ENCODE measurements at regions not wholly inside any gene's neighbourhood (a gene's known extent, or its start where the extent isn't known, plus 50 kb on each side); places are given as distances from the start of the nearest gene placed in this dataset.
A peak's percentile ranks its signal among the peaks of the same experiment; 100 is the strongest.

DNA sequence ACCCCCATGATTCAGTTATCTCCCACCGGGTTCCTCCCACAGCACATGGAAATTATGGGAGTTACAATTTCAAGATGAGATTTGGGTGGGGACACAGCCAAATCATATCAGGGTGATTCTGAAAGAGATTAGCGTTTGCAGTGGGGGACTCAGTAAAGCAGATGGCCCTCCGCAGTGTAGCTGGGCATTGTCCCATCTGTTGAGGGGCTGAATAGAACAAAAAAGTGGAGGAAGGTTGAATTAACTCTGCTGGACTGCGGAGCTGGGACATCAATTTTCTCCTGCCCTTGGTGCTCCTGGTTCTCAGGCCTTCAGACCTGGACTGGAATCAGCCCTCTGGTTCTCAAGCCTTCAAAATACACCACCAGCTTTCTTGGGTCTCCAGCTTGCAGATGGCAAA, 55.2 kb upstream of the CACNA1A start:
- ChIA-PET CTCF (no interaction called here), POLR2A (ENCODE audit: low non-redundant PET) (no interaction called here)
- no peak for DNase-seq (ENCODE audit: low spot score)
- H3K27ac ChIP-seq, result no peak overlapping the region
- TF ChIP-seq, protein P1, sequence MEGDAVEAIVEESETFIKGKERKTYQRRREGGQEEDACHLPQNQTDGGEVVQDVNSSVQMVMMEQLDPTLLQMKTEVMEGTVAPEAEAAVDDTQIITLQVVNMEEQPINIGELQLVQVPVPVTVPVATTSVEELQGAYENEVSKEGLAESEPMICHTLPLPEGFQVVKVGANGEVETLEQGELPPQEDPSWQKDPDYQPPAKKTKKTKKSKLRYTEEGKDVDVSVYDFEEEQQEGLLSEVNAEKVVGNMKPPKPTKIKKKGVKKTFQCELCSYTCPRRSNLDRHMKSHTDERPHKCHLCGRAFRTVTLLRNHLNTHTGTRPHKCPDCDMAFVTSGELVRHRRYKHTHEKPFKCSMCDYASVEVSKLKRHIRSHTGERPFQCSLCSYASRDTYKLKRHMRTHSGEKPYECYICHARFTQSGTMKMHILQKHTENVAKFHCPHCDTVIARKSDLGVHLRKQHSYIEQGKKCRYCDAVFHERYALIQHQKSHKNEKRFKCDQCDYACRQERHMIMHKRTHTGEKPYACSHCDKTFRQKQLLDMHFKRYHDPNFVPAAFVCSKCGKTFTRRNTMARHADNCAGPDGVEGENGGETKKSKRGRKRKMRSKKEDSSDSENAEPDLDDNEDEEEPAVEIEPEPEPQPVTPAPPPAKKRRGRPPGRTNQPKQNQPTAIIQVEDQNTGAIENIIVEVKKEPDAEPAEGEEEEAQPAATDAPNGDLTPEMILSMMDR (conservative IDR thresholded peaks at IDR 0.05; ENCODE audit: low read depth), result no peak

DNA sequence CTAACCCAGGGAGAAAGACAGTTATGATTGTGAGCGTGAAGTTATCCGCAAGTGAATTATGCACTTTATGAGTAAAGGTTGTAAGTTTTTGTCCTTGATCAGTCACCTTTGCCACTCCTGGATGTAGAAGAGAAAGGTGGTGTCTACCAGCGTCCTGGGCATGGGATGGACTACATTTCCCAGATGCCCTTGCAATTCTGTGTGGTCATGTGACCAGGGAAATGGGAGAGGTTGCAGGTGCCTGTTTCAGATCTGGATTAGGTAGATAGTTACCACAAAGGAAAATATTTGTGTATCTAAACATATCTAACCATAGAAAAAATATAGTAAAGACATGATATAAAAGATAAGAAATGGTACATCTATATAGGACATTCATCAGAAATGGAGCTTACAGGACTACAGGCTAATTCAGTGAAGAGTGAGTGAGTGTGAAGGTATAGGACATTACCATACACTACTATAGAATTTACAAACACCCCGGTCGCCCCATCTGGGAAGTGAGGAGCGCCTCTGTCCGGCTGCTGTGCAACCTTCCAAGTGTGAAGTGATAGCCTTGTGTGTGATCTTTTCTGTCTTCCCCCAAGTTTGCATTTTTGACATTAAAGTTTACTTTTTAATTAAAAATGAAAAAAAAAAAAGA, 51.6 kb upstream of the CACNA1A start:
- ChIA-PET POLR2A (ENCODE audit: low non-redundant PET) (no interaction called here), CTCF (no interaction called here)
- no peak overlapping the region for H3K27ac ChIP-seq
- TF ChIP-seq, protein P1 (conservative IDR thresholded peaks at IDR 0.05; ENCODE audit: low read depth), result no peak
- DNase-seq (ENCODE audit: low spot score), result peak; percentile 32

DNA sequence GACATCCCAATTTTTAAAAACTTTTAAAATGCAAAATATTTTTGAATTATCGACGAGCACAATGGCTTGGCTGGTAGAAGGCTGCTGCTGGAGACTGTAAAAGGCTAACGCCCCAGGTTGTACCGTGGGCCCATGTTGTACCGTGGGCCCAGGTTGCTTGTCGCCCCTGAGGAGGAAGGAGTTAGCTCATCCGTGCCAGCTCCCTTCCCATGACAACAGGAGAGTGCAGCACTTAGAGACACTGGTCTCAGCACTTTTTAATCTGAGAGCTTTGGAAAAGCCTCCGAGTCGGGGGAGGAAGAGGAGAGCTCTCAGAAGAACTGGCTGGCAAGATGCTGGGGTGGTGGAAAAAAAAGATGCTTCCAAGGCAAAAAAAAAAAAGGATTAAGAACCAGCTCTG, 50.3 kb upstream of the CACNA1A start:
- CTCF ChIA-PET, result interaction anchor here (0.6 kb wide), 1 partner anchor 12 kb away, joined by 6 read pairs; no protein-coding TSS in a partner anchor
- POLR2A ChIA-PET (ENCODE audit: low non-redundant PET), result no interaction called here
- no peak overlapping the region for H3K27ac ChIP-seq
- DNase-seq (ENCODE audit: low spot score), result no peak
- TF ChIP-seq, protein P1 (conservative IDR thresholded peaks at IDR 0.05; ENCODE audit: low read depth), result no peak

Data from RWPE1 (cell line).